ENCODE measurements at regions not wholly inside any gene's neighbourhood (a gene's known extent, or its start where the extent isn't known, plus 50 kb on each side); places are given as distances from the start of the nearest gene placed in this dataset.

DNA sequence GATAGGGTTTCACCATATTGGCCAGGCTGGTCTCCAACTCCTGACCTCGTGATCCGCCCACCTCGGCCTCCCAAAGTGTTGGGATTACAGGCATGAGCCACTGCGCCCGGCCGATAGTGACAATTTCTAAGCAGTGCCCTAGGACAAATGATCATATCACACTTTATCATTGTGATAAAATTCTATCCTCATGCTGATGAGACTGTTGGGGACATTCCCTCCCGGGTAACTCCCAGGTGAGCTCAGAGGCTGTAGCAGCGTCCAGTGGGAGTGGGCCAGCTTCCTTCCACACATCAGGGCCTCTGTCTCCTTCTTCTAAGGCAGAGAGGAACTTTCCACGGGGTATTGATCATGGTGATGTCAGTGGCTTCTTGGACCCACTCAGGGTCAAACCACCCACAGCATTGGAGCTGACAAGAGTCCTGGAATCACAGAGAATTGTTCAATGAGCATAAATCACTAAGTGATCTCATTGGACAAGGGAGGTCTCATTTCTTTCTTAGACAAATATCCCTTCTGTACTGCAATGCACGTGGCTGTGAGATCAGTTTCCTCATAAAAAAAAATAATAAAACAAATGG is 256.1 kb downstream of the KLF6 start:
- no peak for TF ChIP-seq GATA2 (IDR thresholded peaks at IDR 0.05; ENCODE audit: low read depth, low read length)
- no peak for TF ChIP-seq GATA3 (IDR thresholded peaks at IDR 0.05; ENCODE audit: low read depth, low read length)

Data from SH-SY5Y (cell line).